ENCODE measurements at regions not wholly inside any gene's neighbourhood (a gene's known extent, or its start where the extent isn't known, plus 50 kb on each side); places are given as distances from the start of the nearest gene placed in this dataset.

GRCh38 chr5:33153831-33154230 is 286.9 kb upstream of the TARS1 start:
- CTCF ChIA-PET: interaction anchor here (0.6 kb wide), 1 partner anchor 196 kb away, joined by 3 read pairs; no protein-coding TSS in a partner anchor
- no peak overlapping the region for H3K27ac Mint-ChIP-seq (ENCODE audit: unreplicated experiment)
- H3K4me1 Mint-ChIP-seq (ENCODE audit: low read depth, unreplicated experiment): peaks cover under 1% of the 10 kb centered on the region
- H3K27me3 Mint-ChIP-seq (ENCODE audit: unreplicated experiment): no peaks in the 10 kb centered on the region
- intact Hi-C loops (cut with micrococcal nuclease; ENCODE audit: unreplicated experiment): no loop called here
- no peaks in the 10 kb centered on the region for H3K9me3 Mint-ChIP-seq (ENCODE audit: low read depth, unreplicated experiment)
- H3K4me3 Mint-ChIP-seq (ENCODE audit: low read depth, unreplicated experiment): no peak overlapping the region
- no peak for DNase-seq
- no peaks in the 10 kb centered on the region for H3K36me3 Mint-ChIP-seq (ENCODE audit: insufficient read depth, unreplicated experiment)
- no peak for TF ChIP-seq CTCF (IDR thresholded peaks at IDR 0.05; ENCODE audit: unreplicated experiment)
- no TSS peak for BruUV-seq (replicated peaks)

- CTCF ChIA-PET: no interaction called here
- peaks cover 4% of the 10 kb centered on the region for H3K9me3 Mint-ChIP-seq (ENCODE audit: low read depth, unreplicated experiment)
- BruUV-seq (replicated peaks): no TSS peak
These were observed 279.9 kb upstream of the TARS1 start for GRCh38 chr5:33160871-33161270.

GRCh38 chr5:33161421-33161820 is 279.3 kb upstream of the TARS1 start:
- intact Hi-C loops (cut with micrococcal nuclease; ENCODE audit: unreplicated experiment): no loop called here
- H3K4me3 Mint-ChIP-seq (ENCODE audit: low read depth, unreplicated experiment): no peak overlapping the region
- DNase-seq: no peak
- no peaks in the 10 kb centered on the region for H3K4me1 Mint-ChIP-seq (ENCODE audit: low read depth, unreplicated experiment)
- H3K36me3 Mint-ChIP-seq (ENCODE audit: insufficient read depth, unreplicated experiment): no peaks in the 10 kb centered on the region
- no peak for TF ChIP-seq CTCF (IDR thresholded peaks at IDR 0.05; ENCODE audit: unreplicated experiment)
- no TSS peak for BruUV-seq (replicated peaks)
- peaks cover 4% of the 10 kb centered on the region for H3K9me3 Mint-ChIP-seq (ENCODE audit: low read depth, unreplicated experiment)
- H3K27ac Mint-ChIP-seq (ENCODE audit: unreplicated experiment): no peak overlapping the region
- no peaks in the 10 kb centered on the region for H3K27me3 Mint-ChIP-seq (ENCODE audit: unreplicated experiment)
- CTCF ChIA-PET: no interaction called here

More at GRCh38 chr5:33160871-33161270, 279.9 kb upstream of the TARS1 start:
- DNase-seq: no peak
- intact Hi-C loops (cut with micrococcal nuclease; ENCODE audit: unreplicated experiment): no loop called here
- no peak for TF ChIP-seq CTCF (IDR thresholded peaks at IDR 0.05; ENCODE audit: unreplicated experiment)
- Mint-ChIP-seq H3K4me1 (ENCODE audit: low read depth, unreplicated experiment) (no peaks in the 10 kb centered on the region), H3K27me3 (ENCODE audit: unreplicated experiment) (no peaks in the 10 kb centered on the region), H3K27ac (ENCODE audit: unreplicated experiment) (no peak overlapping the region), H3K36me3 (ENCODE audit: insufficient read depth, unreplicated experiment) (no peaks in the 10 kb centered on the region), H3K4me3 (ENCODE audit: low read depth, unreplicated experiment) (no peak overlapping the region)

GRCh38 chr5:33162057-33162456 is 278.7 kb upstream of the TARS1 start:
- no peak overlapping the region for H3K4me3 Mint-ChIP-seq (ENCODE audit: low read depth, unreplicated experiment)
- no peaks in the 10 kb centered on the region for H3K36me3 Mint-ChIP-seq (ENCODE audit: insufficient read depth, unreplicated experiment)
- peaks cover 4% of the 10 kb centered on the region for H3K9me3 Mint-ChIP-seq (ENCODE audit: low read depth, unreplicated experiment)
- H3K4me1 Mint-ChIP-seq (ENCODE audit: low read depth, unreplicated experiment): no peaks in the 10 kb centered on the region
- CTCF ChIA-PET: no interaction called here
- intact Hi-C loops (cut with micrococcal nuclease; ENCODE audit: unreplicated experiment): no loop called here
- no peaks in the 10 kb centered on the region for H3K27me3 Mint-ChIP-seq (ENCODE audit: unreplicated experiment)
- H3K27ac Mint-ChIP-seq (ENCODE audit: unreplicated experiment): no peak overlapping the region
- DNase-seq: no peak
- BruUV-seq (replicated peaks): no TSS peak
- TF ChIP-seq CTCF (IDR thresholded peaks at IDR 0.05; ENCODE audit: unreplicated experiment): no peak
